Neural cell (in vitro differentiated cells): ENCODE measurements at regions not wholly inside any gene's neighbourhood (a gene's known extent, or its start where the extent isn't known, plus 50 kb on each side); places are given as distances from the start of the nearest gene placed in this dataset.

Experiments
- H2AFZ ChIP-seq: fragments of 200-600, 300-800 bp; sonication (generic), shearing (Covaris generic); 2 replicates; pipeline ENCODE4 v1.6.0; 2014; ENCODE audit warnings: low read depth, mild to moderate bottlenecking, antibody characterized with exemption, low read length, moderate library complexity
- H3F3A ChIP-seq: fragments of 200-600 bp; shearing (Covaris generic); 2 replicates; pipeline ENCODE4 v1.6.1; 2016; ENCODE audit warnings: mild to moderate bottlenecking, moderate library complexity, mixed read lengths, antibody characterized with exemption, low read length; ENCODE audit not compliant: insufficient read depth, poor library complexity, severe bottlenecking
- H3K27ac ChIP-seq: fragments of 200-600, 300-800 bp; sonication (generic), shearing (Covaris generic); 2 replicates; pipeline ENCODE4 v1.5.1; 2014; ENCODE audit warnings: mild to moderate bottlenecking, low read length, moderate library complexity
- H3K27me3 ChIP-seq: fragments of 300-800, 200-600 bp; sonication (generic), shearing (Covaris generic); 2 replicates; pipeline ENCODE4 v1.6.0; 2014; ENCODE audit warnings: mild to moderate bottlenecking, low read depth, low read length, moderate library complexity; ENCODE audit not compliant: insufficient read depth
- H3K36me3 ChIP-seq: fragments of 300-800, 200-600 bp; sonication (generic), shearing (Covaris generic); 2 replicates; pipeline ENCODE4 v1.5.1; 2014; ENCODE audit warnings: mild to moderate bottlenecking, antibody characterized with exemption, low read length, moderate library complexity; ENCODE audit not compliant: insufficient read depth
- H3K4me2 ChIP-seq: fragments of 300-800, 200-600 bp; sonication (generic), shearing (Covaris generic); 2 replicates; pipeline ENCODE4 v1.6.0; 2014; ENCODE audit warnings: mild to moderate bottlenecking, low read length
- H3K4me3 ChIP-seq: fragments of 300-800, 200-600 bp; sonication (generic), shearing (Covaris generic); 2 replicates; pipeline ENCODE4 v1.5.1; 2014; ENCODE audit warnings: mild to moderate bottlenecking, low read length, moderate library complexity
- H3K79me2 ChIP-seq: fragments of 200-600 bp; shearing (Covaris generic); replicated peaks from 2 replicates; pipeline ENCODE4 v1.6.0; 2014; ENCODE audit warnings: mild to moderate bottlenecking, low read length, moderate library complexity; ENCODE audit not compliant: insufficient read depth
- H3K9ac ChIP-seq: fragments of 300-800, 200-600 bp; sonication (generic), shearing (Covaris generic); 2 replicates; pipeline ENCODE4 v1.6.1; 2016; ENCODE audit warnings: mild to moderate bottlenecking, low read length, mixed read lengths
- H3K9me2 ChIP-seq: fragments of 200-600 bp; shearing (Covaris generic); 2 replicates; pipeline ENCODE4 v1.6.1; 2016; ENCODE audit warnings: mild to moderate bottlenecking, low read length, mixed read lengths; ENCODE audit not compliant: insufficient read depth
- H3K9me3 ChIP-seq: fragments of 200-600, 300-800 bp; sonication (generic), shearing (Covaris generic); 2 replicates; pipeline ENCODE4 v1.6.1; 2016; ENCODE audit warnings: mild to moderate bottlenecking, mixed run types, low read length, moderate library complexity, mixed read lengths
- H4K20me1 ChIP-seq: fragments of 200-600 bp; shearing (Covaris generic); 2 replicates; pipeline ENCODE4 v1.6.1; 2016; ENCODE audit warnings: mild to moderate bottlenecking, mixed run types; ENCODE audit not compliant: insufficient read depth
- CTCF ChIP-seq: fragments of 450-650 bp; IDR thresholded peaks from 2 replicates; pipeline ENCODE4 v1.5.1; 2014; ENCODE audit warnings: antibody characterized with exemption, mild to moderate bottlenecking, moderate library complexity; ENCODE audit not compliant: poor library complexity, severe bottlenecking
- EP300 ChIP-seq: fragments of 450-650 bp; conservative IDR thresholded peaks from 2 replicates; pipeline ENCODE4 v1.6.1; 2014; ENCODE audit warnings: antibody characterized with exemption, mild to moderate bottlenecking, moderate library complexity; ENCODE audit not compliant: poor library complexity, severe bottlenecking
- EZH2 ChIP-seq: fragments of 200-600, 300-800 bp; shearing (Covaris generic), sonication (generic); IDR thresholded peaks from 2 replicates; pipeline ENCODE4 v1.6.1; 2014; ENCODE audit warnings: antibody characterized with exemption, low read length, borderline replicate concordance, mild to moderate bottlenecking; ENCODE audit not compliant: insufficient read depth, poor library complexity, severe bottlenecking
- MXI1 ChIP-seq: fragments of 450-650 bp; conservative IDR thresholded peaks from 2 replicates; pipeline ENCODE4 v1.6.1; 2014; ENCODE audit warnings: antibody characterized with exemption, mild to moderate bottlenecking; ENCODE audit not compliant: poor library complexity, severe bottlenecking
- POLR2AphosphoS5 ChIP-seq: IDR thresholded peaks from 2 replicates; pipeline ENCODE4 v1.6.1; 2012
- RAD21 ChIP-seq: fragments of 450-650 bp; conservative IDR thresholded peaks from 2 replicates; pipeline ENCODE4 v1.6.1; 2014; ENCODE audit warnings: antibody characterized with exemption, mild to moderate bottlenecking, moderate library complexity
- REST ChIP-seq: IDR thresholded peaks from 2 replicates; pipeline ENCODE4 v1.6.1; 2012; ENCODE audit warnings: borderline replicate concordance
- SMC3 ChIP-seq: fragments of 450-650 bp; conservative IDR thresholded peaks from 2 replicates; pipeline ENCODE4 v1.6.1; 2014; ENCODE audit warnings: antibody characterized with exemption, mild to moderate bottlenecking, moderate library complexity; ENCODE audit not compliant: poor library complexity
- TAF1 ChIP-seq: IDR thresholded peaks from 2 replicates; pipeline ENCODE4 v1.6.1; 2012; ENCODE audit warnings: low read depth

- H2AFZ ChIP-seq = no peak overlapping the region
- no peaks in the 10 kb centered on the region for H3K27me3 ChIP-seq
- no peak overlapping the region for H3K4me3 ChIP-seq
- H3K9ac ChIP-seq = no peak overlapping the region
- no peak overlapping the region for H3K27ac ChIP-seq
- no peaks in the 10 kb centered on the region for H4K20me1 ChIP-seq
- no peak for TF ChIP-seq EP300
- TF ChIP-seq POLR2AphosphoS5 = no peak
- TF ChIP-seq REST = no peak
- no peak for TF ChIP-seq MXI1
- no peak for TF ChIP-seq SMC3
- no peak for TF ChIP-seq CTCF
- TF ChIP-seq TAF1 = no peak
- TF ChIP-seq RAD21 = no peak
- no peak for TF ChIP-seq EZH2
- H3K9me2 ChIP-seq = no peaks in the 10 kb centered on the region
- H3K79me2 ChIP-seq = no peaks in the 10 kb centered on the region
- H3K4me2 ChIP-seq = no peak overlapping the region
- H3K9me3 ChIP-seq = no peaks in the 10 kb centered on the region
- no peaks in the 10 kb centered on the region for H3K36me3 ChIP-seq
- H3F3A ChIP-seq = no peaks in the 10 kb centered on the region
Observed at GRCh38 chr7:136294977-136295376, 317.8 kb upstream of the MTPN start.

- Histone ChIP-seq H3K27me3 (no peaks in the 10 kb centered on the region), H4K20me1 (no peaks in the 10 kb centered on the region), H3K9me3 (no peaks in the 10 kb centered on the region), H3K9ac (no peak overlapping the region), H3F3A (no peaks in the 10 kb centered on the region), H2AFZ (no peak overlapping the region), H3K79me2 (no peaks in the 10 kb centered on the region), H3K27ac (no peak overlapping the region), H3K36me3 (no peaks in the 10 kb centered on the region), H3K4me2 (no peak overlapping the region), H3K9me2 (no peaks in the 10 kb centered on the region), H3K4me3 (no peak overlapping the region)
- TF ChIP-seq SMC3 = no peak
- no peak for TF ChIP-seq RAD21
- no peak for TF ChIP-seq MXI1
- TF ChIP-seq EP300 = no peak
- TF ChIP-seq TAF1 = no peak
- TF ChIP-seq REST = no peak
- no peak for TF ChIP-seq EZH2
- no peak for TF ChIP-seq CTCF
- TF ChIP-seq POLR2AphosphoS5 = no peak
Observed at GRCh38 chr7:136293841-136294391, 316.8 kb upstream of the MTPN start.
